ENCODE measurements at regions not wholly inside any gene's neighbourhood (a gene's known extent, or its start where the extent isn't known, plus 50 kb on each side); places are given as distances from the start of the nearest gene placed in this dataset.

DNA sequence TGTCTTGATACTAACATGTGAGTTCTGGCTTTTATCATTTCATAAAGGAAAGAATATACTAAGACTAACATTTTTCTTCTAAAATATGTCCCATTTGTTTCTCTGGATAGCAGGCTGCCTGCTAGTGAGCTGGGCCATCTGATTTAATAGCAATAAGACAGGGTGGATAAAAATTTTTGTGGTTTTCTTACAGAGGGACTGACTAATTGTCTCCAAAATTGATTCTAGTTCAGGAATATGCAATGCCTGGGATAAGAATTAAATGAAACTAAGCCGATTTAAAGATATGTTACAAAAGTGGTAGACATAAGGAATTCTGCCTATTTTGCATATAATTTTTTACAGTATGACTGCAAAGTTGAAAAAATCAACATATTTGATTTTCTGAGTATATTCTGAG, 252.9 kb upstream of the NAV3 start:
- no peak overlapping the region for H3K4me3 ChIP-seq (ENCODE audit: low read depth, poor library complexity, severe bottlenecking)
- TF ChIP-seq POLR2A (IDR thresholded peaks at IDR 0.05), result no peak
- TF ChIP-seq, protein P1, sequence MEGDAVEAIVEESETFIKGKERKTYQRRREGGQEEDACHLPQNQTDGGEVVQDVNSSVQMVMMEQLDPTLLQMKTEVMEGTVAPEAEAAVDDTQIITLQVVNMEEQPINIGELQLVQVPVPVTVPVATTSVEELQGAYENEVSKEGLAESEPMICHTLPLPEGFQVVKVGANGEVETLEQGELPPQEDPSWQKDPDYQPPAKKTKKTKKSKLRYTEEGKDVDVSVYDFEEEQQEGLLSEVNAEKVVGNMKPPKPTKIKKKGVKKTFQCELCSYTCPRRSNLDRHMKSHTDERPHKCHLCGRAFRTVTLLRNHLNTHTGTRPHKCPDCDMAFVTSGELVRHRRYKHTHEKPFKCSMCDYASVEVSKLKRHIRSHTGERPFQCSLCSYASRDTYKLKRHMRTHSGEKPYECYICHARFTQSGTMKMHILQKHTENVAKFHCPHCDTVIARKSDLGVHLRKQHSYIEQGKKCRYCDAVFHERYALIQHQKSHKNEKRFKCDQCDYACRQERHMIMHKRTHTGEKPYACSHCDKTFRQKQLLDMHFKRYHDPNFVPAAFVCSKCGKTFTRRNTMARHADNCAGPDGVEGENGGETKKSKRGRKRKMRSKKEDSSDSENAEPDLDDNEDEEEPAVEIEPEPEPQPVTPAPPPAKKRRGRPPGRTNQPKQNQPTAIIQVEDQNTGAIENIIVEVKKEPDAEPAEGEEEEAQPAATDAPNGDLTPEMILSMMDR (IDR thresholded peaks at IDR 0.05), result no peak
- 61 to 65% methylated on average over 1 of the region's 1 CpG for WGBS, 2 donors
- intact Hi-C loops (cut with DNase I; ENCODE audit: low total_unique reads), result no loop called here
- no peak for DNase-seq (ENCODE audit: low spot score in 2 of 2)

DNA sequence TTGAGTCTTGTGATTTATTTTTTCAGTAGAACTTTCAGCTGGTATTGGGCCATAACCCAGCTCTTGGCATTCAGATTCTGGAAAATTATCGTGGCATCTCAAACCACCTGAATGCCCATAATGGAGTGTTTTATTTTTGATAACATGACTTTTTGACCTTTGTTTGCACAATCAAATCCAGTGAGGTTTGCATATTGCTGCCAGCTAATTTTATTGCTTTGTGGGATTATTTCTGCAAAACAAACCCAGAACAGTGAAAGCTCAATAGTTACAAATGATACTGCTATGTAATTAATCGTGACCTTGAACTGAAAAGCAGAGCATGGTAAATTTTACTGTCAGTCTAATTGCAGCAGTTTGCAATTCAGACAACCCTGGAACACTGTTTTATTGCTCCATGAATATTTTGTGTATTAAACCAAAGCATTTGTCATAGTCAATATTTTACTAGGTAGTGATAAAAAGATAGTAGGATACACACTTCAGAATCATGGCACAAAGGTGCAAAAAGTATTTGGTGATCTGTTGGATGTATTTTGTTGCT, 255.2 kb upstream of the NAV3 start:
- 35 to 47% methylated on average over 2 of the region's 2 CpGs for WGBS, 2 donors
- DNase-seq (ENCODE audit: low spot score in 2 of 2), result no peak
- no peak overlapping the region for H3K4me3 ChIP-seq (ENCODE audit: low read depth, poor library complexity, severe bottlenecking)
- no peak for TF ChIP-seq POLR2A (IDR thresholded peaks at IDR 0.05)
- TF ChIP-seq, protein P1 (IDR thresholded peaks at IDR 0.05), result no peak
- intact Hi-C loops (cut with DNase I; ENCODE audit: low total_unique reads), result no loop called here

DNA sequence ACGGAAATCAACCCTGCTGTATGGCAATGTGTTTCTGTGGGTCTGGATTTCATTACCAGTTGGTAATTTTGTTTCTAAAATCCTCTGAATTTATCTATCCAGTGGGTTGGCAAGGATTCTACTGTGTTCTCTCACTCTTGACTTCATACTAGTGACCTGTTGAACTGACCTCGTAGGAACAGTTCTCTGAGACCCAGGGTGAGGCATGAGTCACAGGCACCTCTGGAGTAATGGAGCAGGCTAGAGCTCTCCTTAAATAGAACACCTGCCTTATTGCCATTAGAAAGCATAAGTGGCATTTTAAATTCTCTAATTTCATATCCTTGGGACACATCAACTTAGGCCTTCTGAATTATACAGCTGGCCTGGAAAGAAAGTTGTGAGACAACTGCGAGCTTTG, 258.3 kb upstream of the NAV3 start:
- WGBS, 2 donors, result 72 to 78% methylated on average over 3 of the region's 3 CpGs
- intact Hi-C loops (cut with DNase I; ENCODE audit: low total_unique reads), result no loop called here
- TF ChIP-seq, protein P1 (IDR thresholded peaks at IDR 0.05), result no peak
- no peak for TF ChIP-seq POLR2A (IDR thresholded peaks at IDR 0.05)
- no peak overlapping the region for H3K4me3 ChIP-seq (ENCODE audit: low read depth, poor library complexity, severe bottlenecking)
- no peak for DNase-seq (ENCODE audit: low spot score in 2 of 2)

DNA sequence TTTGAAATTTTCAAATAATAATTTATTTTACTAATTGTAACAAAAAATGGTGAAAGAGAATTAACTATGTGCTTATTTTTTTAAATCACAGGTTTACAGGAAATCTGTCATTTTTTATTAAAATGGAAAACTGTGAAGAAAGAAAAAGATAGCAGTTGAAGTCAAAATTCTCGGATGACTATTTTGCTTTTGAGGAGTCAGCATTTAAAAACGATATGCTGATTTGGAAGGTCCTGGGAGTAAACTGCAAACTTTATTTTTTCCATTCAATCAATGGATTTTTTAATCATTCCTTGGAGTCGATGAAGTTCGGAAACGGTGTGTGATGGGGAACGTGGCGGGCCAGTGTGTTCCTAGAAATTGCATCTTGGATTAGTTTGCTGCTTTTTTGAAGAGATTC, 258.9 kb upstream of the NAV3 start:
- intact Hi-C loops (cut with DNase I; ENCODE audit: low total_unique reads), result no loop called here
- 92 to 93% methylated on average over 7 of the region's 7 CpGs for WGBS, 2 donors
- no peak for DNase-seq (ENCODE audit: low spot score in 2 of 2)

DNA sequence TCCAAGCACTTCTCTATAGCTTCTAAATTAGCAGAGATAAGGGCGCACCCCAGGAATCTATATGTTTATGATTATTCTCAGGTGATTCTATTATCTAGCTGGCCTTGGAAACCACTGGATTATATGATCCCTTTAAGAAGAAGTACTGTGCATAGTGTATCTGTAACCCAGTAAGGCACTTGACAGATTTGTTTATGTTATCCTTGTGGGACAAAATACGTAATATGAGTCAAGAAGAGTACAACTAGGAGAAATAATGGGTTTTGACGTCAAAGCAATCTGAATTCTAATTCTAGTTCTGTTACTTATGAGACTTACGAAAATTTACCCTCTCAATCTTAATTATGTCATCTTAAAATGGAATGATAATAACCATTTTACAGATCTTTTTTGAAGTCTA, 259.6 kb upstream of the NAV3 start:
- DNase-seq (ENCODE audit: low spot score in 2 of 2), result no peak
- intact Hi-C loops (cut with DNase I; ENCODE audit: low total_unique reads), result no loop called here
- 91 to 93% methylated on average over 4 of the region's 4 CpGs for WGBS, 2 donors
- no peak overlapping the region for H3K4me3 ChIP-seq (ENCODE audit: low read depth, poor library complexity, severe bottlenecking)
- TF ChIP-seq, protein P1 (IDR thresholded peaks at IDR 0.05), result no peak

More for the DNA sequence above, 258.9 kb upstream of the NAV3 start:
- H3K4me3 ChIP-seq (ENCODE audit: low read depth, poor library complexity, severe bottlenecking), result no peak overlapping the region
- no peak for TF ChIP-seq POLR2A (IDR thresholded peaks at IDR 0.05)
- TF ChIP-seq, protein P1 (IDR thresholded peaks at IDR 0.05), result no peak

DNA sequence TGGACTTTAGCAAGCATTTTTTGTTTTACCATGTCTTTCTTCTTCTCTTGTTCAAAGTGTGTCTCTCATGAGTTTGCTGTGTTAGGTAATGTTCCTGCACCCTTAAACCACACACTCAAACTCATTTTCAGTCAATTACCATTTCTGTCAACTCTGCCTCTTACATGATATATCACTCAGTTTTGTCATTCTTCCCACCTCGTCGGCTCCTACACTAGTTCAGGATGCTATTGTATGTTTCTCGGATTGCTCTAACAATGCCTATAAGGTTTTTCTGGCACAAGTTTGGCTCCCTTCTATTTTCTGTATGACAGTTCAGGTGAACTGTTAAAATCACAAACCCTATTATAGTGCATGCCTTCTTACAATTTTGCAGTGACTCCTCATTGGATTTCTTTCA, 260.8 kb upstream of the NAV3 start:
- DNase-seq (ENCODE audit: low spot score in 2 of 2), result no peak
- intact Hi-C loops (cut with DNase I; ENCODE audit: low total_unique reads), result no loop called here
- no peak overlapping the region for H3K4me3 ChIP-seq (ENCODE audit: low read depth, poor library complexity, severe bottlenecking)
- TF ChIP-seq, protein P1 (IDR thresholded peaks at IDR 0.05), result no peak
- TF ChIP-seq POLR2A (IDR thresholded peaks at IDR 0.05), result no peak
- WGBS, 2 donors, result 75 to 83% methylated on average over 3 of the region's 3 CpGs
